GM18519 (cell line): ENCODE measurements at regions not wholly inside any gene's neighbourhood (a gene's known extent, or its start where the extent isn't known, plus 50 kb on each side); places are given as distances from the start of the nearest gene placed in this dataset.
"Not testable (repeated sequence)": the region's sequence is repeated elsewhere in the genome, so short reads cannot be mapped to it uniquely, and the experiment has no call there.

Experiments
- ATAC-seq: cut with Tn5 transposase; IDR thresholded peaks from one replicate; pipeline ENCODE4 v1.9.1; 2021; ENCODE audit warnings: mild to moderate bottlenecking, moderate library complexity; ENCODE audit not compliant: unreplicated experiment, low FRiP score

DNA sequence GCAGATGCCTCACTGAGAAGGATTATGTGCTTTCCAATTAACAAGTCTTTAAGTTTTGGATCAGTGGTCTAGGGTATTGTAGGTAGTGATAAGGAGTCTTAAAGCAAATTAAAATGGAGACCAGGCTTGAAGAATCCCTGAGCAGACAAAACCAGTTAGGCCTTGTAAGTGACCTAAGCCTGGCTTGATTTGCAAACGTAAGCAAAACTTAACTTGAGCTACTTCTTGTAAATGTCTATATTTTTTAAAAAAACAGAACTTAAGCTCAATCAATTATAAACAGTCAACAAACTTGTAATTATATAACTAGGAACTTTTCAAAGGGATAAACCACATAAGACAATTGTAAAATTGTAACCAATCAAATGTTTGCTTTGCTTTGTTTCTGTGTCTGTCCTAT lies 72.7 kb upstream of the NALF2 start:
- no peak for ATAC-seq

DNA sequence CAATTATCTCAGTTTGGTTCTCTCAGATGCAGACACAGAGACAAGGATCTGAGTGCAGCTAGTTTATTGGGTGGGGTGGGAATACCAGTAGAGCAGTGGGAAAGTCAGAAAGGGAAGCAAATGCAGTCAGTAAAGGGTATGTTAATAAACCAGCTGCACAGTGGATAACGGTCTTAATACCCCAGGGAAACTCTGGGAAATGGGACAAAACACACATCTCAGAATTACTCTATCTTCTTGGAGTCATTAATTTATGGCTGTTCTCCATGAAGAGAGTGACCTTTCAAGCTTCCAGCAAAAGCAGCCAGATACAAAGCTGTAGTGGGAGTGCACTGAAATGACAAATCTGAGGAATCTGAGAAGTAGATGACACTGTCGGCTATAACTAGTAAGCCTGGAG lies 73.3 kb upstream of the NALF2 start:
- ATAC-seq, result no peak

DNA sequence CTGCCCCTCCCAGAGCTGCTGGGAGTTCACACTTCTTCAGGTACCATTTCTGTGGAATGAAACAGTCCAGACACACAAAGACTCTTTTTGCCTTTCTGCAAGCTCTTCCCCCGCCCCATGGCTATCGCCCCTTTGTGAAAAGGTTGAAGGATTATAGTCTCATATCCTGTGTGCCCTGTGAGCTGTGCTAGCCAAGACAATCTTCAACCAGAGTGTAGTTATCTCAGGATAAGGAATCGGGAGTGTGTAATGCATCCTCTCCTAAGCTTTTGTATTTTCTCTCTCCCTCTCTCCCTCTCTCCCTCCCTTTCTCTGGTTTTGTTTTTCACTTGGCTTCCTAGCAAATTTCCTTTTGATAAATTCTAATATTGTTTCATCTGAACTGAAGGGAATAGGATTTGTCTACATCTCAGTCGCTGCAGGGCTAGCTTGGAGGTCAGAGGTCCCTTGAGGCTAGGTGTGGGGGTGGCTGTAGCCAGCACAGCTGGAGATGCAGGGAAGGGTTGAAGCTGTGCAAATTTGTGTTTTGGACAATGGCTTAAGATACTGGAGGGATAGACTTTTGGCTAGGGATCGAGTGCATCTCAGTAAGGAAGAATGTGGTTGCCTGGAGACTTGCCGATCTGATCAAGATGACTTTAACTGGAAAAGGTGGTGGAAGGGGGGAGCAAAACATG lies 74.6 kb upstream of the NALF2 start:
- ATAC-seq, result no peak

DNA sequence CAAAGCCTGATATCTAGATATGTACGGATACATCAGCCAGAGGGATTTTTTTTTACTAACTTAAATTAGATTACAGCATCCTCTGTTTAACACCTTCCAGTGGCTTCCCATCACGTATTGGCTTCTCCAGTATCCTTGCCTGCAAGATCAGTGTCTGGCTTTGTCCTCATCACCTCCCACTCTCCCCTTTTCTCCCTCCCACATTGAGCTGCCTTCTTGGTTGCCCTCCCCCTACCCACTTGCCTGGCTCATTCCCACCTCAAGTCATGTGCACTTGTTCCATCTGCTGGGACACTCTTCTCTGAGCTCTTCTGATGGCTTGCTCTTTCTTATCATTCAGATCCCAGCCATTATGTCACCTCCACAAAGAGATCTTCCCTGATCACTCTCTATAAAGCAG lies 75.9 kb upstream of the NALF2 start:
- no peak for ATAC-seq

DNA sequence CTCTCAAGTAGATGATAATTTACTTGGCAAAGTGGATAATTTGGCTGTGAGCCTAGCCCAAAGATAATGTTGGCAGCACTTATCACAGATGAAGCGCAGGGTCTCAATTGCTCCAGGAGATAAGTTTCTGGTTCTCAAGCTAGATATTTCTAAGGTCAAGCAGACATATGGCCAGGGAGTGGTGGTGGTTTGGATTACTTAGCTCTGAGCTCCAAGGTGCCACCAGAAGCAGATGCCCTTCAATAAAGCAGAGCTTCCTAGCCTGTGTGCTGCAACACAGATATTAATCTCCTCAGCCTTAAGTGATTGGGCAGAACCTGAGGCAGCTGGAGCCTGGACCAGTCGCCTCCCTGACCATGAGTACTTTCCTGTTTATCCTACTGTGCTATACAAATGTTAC lies 79.2 kb upstream of the NALF2 start:
- no peak for ATAC-seq

DNA sequence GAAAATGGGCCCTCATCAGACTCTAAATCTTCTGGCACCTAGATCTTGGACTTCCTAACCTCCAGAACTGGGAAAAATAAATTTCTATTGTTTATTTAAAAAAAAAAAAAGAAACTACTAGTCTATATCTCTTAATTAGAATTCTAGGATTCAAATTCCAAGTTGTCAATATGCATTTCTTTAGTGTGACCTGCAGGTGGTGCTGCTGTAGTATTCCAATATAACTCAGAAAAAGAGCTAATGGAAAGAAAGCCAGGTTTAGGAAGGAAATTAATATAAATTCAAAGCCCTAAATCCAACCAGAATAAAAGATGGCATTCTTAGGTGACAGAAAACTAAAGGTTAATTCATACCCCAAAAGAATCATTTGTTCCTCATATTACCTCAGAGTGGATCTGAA lies 80.0 kb upstream of the NALF2 start:
- no peak for ATAC-seq

DNA sequence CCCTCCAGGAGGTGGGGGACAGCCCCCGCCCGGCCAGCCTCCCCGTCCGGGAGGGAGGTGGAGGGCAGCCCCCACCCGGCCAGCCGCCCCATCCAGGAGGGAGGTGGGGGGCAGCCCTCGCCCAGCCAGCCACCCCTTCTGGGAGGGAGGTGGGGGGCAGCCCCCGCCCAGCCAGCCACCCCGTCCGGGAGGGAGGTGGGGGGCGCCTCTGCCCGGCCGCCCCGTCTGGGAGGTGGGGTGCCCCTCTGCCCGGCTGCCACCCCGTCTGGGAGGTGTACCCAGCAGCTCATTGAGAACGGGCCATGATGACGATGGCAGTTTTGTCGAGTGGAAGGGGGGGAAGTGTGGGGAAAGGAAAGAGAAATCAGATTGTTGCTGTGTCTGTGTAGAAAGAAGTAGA lies 81.9 kb upstream of the NALF2 start:
- ATAC-seq, result not testable (repeated sequence)

DNA sequence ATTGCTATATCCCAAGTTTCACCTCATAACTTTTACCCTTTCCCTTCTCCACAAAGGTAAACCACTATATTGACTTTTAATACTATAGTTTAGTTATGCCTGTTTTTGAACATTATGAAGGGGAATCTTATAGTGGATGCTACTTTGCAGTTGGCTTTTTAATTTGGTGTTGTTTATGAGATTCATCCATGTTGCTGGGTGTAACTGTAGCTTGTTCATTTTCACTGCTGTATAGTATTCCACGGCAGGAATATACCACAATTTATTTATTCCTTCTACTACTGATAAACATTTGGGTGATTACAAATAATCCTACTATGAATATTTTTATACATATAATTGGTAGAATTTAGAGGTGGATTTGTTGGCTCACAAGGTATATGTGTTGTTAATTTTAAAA lies 88.4 kb upstream of the NALF2 start:
- ATAC-seq, result no peak

DNA sequence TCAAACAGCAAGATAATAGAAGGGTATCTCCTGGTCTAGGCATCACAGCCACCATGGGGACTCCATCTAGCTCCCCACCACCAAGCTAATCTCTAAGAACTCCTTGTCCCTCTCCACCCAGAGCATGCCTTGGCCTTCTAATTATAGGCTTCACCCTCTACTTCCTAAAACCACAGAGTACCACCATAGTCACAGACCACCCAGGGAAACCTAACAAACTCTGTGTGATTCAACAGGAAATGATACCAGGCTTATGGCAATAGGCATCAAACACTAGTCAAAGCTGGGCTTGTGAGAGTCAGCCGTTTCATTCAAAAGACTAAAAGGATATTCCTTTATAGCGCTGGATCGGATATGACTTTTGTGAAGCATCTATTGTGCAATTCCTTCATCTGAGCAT lies 91.5 kb upstream of the NALF2 start:
- ATAC-seq, result no peak

DNA sequence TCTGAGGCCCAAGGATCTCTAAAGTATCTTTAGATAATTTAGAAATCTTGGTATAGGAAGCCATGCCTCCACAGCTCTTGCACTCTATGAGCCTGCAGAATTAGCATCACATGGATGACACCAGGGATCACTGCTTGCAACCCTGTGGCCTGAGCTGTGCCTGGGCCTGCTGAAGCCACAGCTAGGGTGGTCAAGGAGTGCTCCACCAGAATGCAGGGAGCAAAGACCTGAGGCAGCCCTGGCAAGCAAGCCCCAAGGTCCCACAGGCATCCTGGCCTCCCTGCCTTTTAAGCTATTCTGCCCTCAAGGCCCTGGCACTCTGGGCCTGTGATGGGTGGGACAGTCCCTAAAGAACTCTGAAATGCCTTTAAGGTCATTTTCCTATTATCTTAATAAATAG lies 105.2 kb upstream of the NALF2 start:
- ATAC-seq, result no peak

DNA sequence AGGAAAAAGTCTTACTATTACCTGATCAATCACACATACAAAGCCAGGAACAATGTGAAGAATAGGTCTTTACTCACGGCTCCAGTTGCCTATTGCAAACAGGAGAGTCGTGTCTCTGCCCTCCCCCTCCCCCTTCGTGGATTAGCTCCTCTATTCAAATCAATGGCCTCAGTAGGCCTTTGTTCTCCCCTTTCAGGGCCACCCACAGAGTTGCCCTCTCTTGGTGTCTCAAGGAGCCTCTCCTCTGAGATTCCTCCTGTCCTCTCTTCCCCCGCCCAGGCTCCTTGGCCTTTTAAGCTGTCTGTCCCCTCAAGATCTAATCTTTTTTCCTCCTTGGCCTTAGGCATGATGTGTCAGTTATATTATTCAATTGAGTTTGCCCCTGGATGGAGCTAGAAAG lies 107.2 kb upstream of the NALF2 start:
- no peak for ATAC-seq

DNA sequence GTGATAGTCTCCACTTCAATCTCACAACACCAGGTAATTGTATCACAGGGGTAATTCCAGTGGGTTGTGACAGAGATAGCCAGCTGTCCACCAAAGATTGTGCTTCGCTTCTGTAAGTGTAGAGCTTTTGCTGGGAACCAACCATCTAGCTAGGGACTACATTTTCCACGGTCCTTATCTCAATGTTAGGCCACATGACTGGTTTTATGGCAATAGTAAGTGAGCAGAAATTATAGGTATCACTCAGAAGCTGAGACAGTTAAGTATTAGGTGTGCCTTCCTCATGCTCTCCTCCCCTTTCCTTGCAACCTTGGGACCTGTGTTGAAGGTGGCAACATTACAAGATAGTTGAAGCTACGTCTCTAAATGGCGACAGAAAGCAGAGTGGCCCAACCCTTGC lies 108.8 kb upstream of the NALF2 start:
- ATAC-seq, result no peak

DNA sequence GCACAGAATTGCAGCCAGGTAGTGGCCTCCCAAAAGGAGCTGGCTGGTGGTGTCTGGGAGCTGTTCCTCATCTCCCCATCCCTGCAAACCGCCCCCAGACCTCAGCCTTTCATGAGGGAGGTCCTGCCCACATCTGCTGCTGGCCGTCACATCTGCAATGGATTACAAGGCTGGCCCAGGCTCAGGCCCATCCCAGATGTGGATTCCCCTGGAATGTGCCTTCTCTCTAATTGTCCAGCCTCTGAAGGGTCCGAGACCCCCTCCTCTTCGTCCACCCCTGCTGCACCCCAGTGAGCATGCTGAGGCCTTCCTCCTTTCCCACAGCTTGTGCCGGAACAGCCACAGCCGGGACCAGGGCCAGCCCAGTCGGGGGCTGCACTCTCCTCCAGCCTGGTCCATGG lies 115.0 kb upstream of the NALF2 start:
- ATAC-seq, result no peak

DNA sequence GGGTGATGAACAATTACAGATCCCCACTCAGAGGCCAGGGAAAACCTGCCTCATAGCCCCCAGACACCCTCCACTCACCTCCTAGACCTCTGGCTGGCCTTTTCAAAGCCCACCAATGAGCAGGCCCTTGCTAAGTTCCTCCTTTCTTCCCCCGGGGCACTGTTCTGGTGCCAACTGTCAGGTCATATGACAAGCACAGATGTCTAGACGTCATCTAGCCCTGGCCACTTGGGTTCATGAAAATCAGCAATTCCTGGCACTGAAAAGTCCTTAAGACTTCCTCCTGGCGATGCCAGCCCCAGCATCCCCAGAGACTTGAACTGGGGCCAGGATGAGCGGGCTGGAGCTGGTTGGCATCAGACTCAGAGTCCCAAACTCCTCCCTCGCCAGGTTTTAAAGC lies 115.6 kb upstream of the NALF2 start:
- no peak for ATAC-seq

DNA sequence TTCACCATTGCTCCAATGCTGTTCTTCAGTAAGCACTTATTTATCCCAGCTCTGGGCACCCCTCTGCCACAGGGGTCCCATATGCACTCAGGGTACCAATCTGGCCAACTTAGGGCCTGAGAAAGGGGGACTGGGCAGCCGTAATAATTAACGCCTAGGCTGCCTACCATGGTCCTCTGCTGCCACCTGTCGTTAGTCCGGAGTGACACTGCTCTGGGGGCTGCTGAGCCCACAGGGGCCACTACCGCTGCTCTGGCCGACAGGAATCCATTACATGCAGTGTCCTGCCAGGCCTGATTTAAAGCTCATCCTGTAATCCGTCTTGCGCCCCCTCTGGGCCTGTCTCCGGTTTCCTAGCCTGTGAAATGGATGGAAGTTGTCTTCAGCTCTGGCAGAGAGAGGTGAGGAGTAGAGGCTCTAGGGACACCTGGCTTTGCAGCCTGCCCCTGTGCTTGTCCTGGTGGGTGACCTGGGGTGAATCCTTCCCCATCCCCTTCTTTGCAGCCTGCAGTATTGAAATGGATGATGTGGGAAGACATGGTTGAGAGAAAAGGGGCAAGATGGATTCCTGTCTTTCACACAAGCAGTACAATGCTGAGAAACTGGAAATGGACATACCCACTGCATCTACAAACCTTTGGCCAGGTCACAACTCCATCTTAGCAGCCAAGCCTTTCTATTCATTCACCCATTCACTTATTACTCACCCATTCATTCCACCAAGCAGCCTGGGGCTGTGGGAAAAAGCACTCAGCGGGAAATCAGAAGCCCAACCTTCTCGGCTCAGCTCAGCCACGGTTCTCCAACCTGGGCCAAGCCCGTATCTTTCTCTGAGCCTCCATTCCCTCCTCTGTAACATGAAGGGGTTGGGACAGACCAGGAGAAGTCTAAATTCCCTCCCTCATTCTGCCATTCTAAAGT lies 116.3 kb upstream of the NALF2 start:
- ATAC-seq, result no peak

DNA sequence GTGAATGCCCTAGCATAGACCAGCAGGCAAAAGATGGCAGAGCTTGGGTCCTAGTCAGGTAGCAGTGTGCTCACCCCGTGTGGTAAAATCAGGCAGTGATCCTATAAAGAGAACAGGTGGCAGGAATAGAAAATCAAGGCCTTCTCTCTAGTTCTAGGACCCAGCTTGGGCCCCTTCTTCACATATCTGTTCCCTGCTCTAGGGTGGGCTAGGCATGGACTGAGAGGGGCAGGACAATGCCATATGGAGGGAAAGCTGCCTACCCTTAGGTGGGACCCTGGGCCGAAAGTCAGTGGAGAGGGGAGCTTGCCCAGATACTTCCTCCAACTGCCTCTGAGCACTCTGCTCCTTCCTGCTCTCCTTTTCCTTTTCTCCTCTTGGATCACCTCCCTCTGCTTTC lies 117.4 kb upstream of the NALF2 start:
- ATAC-seq, result no peak

DNA sequence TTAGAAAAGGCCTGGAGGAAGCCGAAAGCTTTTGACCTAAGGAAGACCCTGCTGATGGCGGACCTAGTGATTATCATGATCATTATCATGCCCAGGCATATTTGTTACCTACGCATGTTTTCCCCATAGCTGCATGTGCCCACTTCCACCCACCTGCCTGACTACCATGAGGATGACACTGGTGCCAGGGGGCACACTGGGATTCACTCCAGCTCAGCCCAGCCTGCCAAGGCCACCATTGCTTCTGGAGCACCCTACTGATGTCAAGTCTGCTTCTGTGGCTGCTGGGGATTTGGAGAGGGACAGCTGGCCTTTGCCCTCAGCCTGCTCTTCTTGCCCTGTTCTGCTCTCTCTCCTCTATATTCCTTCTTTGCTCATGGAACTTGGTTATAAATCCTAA lies 124.7 kb upstream of the NALF2 start:
- no peak for ATAC-seq

DNA sequence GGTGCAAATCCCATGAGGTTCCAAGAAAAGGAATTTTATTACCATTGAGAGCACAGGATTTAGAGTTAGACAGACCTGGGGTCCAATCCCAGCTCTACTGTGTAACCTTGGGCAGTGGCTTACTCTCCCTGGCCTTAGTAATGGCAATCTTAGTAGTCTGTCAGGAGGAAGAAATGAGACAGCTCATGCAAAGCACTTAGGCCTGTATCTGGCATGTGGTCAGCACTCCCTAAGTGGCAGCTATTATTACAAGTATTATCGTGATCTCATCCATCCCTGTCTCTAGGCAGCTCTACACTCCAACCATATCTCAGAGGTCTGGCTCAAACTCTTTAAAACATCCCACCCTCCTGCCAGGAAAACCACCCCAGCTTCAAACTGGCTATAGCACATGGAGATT lies 129.6 kb upstream of the NALF2 start:
- no peak for ATAC-seq

DNA sequence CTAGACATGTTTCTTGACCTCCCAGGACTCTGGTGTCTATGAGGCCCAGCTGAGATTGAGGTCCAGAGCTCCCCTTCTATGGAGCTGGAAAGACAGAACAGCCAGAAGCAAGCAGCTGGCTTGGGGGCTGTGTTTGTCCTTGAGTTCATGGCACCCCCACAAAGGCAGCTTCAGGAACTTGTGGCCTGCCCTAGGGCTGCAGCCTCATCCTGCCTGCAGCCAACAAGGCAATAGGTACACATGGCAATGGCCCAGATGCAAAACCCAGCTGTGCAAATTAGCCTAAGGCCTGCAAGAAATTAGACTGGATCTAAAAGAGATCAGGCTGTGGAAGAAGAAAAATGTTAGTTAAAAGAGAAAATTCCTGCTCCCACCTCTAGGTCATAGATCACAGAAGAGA lies 131.7 kb upstream of the NALF2 start:
- no peak for ATAC-seq

DNA sequence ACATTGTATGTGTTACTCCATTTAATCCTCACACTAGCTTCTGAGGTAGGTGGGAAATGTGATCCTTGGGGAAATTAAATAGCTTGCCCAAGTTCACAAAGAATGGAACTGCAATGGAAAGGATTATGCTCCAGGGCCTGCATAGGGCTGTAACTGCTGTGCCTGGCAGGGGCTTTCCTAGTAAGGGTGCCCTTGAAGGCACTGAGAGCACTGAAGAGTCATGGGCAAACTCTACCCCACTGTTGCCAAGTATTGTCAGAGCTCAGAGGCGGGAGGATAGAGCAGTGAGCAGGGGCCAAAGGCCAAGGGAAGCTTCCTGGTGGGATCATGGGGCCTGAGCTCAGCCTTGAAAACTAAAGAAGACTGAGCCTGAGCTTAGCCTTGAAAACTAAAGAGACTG lies 133.0 kb upstream of the NALF2 start:
- no peak for ATAC-seq

DNA sequence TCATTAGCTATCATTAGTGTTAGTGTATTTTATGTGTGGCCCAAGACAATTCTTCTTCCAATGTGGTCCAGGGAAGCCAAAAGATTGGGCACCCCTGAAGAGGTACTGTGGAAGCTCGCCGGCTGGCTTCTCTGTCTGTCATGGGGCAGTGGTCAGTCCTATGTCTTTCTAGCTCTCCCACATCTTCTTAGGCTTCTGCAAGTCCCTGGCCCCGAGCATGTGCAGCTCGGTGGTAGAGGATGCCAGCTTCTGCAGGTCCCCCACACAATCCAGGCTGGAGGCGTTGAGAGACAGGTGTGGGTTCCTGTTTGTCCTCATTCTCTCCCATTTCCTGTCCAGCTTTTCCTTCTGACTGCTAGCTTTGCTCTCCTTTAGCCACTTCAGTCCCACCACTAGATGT lies 134.1 kb upstream of the NALF2 start:
- ATAC-seq, result no peak

DNA sequence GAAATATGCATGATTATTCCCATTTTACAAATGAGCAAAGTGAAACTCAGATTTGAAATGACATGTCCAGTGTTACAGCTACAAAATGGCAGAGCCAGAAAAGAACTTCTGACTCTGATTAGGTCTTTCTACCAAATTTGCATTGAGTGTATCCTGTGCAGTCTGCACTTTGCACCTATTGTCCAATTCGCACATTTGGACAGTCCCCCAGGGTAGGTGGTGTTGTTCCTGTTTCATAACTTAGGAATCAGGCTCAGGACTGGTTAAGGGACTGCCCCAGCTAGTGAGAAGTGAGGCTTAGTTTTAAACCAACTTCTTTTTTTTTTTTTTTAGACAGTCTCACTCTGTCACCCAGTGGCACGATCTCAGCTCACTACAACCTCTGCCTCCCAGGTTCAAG lies 137.9 kb upstream of the NALF2 start:
- no peak for ATAC-seq
